ENCODE measurements at regions not wholly inside any gene's neighbourhood (a gene's known extent, or its start where the extent isn't known, plus 50 kb on each side); places are given as distances from the start of the nearest gene placed in this dataset.

DNA sequence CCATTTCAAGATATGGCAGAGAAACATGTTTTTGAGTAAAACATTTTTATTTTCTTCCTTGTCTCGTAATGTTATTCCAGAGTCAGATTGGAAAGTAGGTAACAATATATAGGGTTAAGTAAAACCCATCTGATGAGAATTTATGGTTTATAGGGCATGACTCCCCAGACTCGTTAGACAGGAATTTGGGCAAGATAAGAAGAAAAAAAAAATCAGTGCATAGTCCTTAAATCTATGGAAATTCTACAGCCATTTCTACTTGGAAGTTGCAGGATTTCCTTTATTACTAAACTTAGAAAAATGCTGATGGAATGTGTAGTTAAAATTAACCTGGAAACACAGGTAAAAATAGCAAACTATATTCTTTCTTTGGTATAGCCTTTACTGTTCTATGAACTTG, 366.1 kb upstream of the MAGEB16 start (continued):
- TF ChIP-seq, protein P1, sequence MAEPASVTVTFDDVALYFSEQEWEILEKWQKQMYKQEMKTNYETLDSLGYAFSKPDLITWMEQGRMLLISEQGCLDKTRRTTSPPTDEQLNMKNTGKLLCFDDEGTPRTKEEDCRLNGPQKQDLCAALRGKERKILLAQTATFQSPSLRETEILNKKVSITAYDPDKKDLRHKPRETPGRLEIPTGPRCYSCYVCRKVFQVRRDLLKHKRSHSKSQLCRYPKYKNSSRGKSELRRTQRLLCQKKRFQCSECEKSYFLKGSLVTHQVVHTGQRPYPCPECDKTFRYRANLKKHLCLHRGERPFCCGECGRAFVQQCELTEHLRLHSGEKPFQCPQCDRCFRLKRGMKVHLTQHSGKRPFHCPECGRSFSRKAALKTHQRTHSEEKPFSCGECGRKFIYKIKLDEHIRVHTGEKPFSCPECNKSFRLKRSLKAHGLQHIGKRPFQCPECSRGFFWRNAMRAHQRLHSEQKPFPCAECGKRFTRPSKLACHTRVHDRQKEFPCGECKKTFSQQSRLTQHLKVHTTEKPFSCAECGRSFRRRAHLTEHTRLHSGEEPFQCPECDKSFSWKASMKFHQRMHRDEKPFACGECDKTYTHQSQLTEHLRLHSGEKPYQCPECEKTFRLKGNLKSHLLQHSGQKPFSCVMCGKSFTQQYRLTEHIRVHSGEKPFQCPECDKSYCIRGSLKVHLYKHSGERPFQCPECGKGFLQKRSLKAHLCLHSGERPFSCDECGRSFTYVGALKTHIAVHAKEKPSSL (CRISPR knock-in tag; conservative IDR thresholded peaks at IDR 0.05): no peak
- TF ChIP-seq ZNF138 (CRISPR knock-in tag; conservative IDR thresholded peaks at IDR 0.05) (no peak), NFE2L1 (CRISPR knock-in tag; IDR thresholded peaks at IDR 0.05) (no peak), GTF2I (CRISPR knock-in tag; conservative IDR thresholded peaks at IDR 0.05) (no peak), TEAD4 (CRISPR knock-in tag; IDR thresholded peaks at IDR 0.05) (no peak), MXD4 (CRISPR knock-in tag; IDR thresholded peaks at IDR 0.05; ENCODE audit: borderline replicate concordance) (no peak), SMAD4 (CRISPR knock-in tag; IDR thresholded peaks at IDR 0.05) (no peak), ZNF423 (CRISPR knock-in tag; IDR thresholded peaks at IDR 0.05) (no peak), KAT7 (CRISPR knock-in tag; IDR thresholded peaks at IDR 0.05; ENCODE audit: borderline replicate concordance) (no peak), CREB1 (CRISPR knock-in tag; IDR thresholded peaks at IDR 0.05) (no peak), NR3C1 (CRISPR knock-in tag; conservative IDR thresholded peaks at IDR 0.05; ENCODE audit: low read depth) (no peak)
- TF ChIP-seq, protein P2, sequence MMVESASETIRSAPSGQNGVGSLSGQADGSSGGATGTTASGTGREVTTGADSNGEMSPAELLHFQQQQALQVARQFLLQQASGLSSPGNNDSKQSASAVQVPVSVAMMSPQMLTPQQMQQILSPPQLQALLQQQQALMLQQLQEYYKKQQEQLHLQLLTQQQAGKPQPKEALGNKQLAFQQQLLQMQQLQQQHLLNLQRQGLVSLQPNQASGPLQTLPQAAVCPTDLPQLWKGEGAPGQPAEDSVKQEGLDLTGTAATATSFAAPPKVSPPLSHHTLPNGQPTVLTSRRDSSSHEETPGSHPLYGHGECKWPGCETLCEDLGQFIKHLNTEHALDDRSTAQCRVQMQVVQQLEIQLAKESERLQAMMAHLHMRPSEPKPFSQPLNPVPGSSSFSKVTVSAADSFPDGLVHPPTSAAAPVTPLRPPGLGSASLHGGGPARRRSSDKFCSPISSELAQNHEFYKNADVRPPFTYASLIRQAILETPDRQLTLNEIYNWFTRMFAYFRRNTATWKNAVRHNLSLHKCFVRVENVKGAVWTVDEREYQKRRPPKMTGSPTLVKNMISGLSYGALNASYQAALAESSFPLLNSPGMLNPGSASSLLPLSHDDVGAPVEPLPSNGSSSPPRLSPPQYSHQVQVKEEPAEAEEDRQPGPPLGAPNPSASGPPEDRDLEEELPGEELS (CRISPR knock-in tag; IDR thresholded peaks at IDR 0.05): no peak
- TF ChIP-seq, protein P3, sequence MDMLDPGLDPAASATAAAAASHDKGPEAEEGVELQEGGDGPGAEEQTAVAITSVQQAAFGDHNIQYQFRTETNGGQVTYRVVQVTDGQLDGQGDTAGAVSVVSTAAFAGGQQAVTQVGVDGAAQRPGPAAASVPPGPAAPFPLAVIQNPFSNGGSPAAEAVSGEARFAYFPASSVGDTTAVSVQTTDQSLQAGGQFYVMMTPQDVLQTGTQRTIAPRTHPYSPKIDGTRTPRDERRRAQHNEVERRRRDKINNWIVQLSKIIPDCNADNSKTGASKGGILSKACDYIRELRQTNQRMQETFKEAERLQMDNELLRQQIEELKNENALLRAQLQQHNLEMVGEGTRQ (CRISPR knock-in tag; IDR thresholded peaks at IDR 0.05): no peak

DNA sequence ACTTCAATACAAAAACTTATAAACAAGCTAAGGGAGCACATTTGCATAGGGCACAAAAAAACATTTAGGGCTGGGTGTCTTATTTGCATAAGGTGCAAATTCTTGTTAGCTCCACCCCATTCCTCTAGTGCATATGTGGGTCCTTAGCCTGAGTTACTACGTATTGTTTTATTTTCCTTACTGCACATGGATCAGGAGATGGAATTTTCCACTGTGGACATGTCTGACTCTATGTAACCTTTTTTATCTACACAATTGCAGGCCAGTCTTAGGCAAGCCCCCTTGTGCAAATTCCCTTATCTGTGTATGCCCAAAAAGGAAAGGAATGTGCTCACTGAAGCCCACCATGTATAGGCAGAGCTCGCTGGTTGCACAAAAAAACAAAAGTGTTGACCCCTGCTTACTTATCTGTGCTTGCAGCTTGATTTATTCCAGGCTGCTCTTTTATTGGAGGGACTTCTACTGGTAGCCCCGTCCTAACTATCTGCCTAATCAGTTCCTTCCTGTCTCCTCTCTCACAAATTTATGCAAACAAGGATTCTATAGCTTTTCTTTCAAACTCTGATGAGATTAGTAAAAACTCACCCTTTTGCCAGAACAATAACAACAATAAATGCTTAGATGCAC, 359.0 kb upstream of the MAGEB16 start:
- CTCF ChIA-PET: no interaction called here

More for the DNA sequence above, 359.0 kb upstream of the MAGEB16 start:
- TF ChIP-seq GTF2I (CRISPR knock-in tag; conservative IDR thresholded peaks at IDR 0.05) (no peak), ZNF416 (CRISPR knock-in tag; IDR thresholded peaks at IDR 0.05) (no peak), CBFB (CRISPR knock-in tag; IDR thresholded peaks at IDR 0.05; ENCODE audit: low read depth) (no peak), NFE2L1 (CRISPR knock-in tag; IDR thresholded peaks at IDR 0.05) (no peak)
- TF ChIP-seq, protein P4, sequence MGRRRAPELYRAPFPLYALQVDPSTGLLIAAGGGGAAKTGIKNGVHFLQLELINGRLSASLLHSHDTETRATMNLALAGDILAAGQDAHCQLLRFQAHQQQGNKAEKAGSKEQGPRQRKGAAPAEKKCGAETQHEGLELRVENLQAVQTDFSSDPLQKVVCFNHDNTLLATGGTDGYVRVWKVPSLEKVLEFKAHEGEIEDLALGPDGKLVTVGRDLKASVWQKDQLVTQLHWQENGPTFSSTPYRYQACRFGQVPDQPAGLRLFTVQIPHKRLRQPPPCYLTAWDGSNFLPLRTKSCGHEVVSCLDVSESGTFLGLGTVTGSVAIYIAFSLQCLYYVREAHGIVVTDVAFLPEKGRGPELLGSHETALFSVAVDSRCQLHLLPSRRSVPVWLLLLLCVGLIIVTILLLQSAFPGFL (CRISPR knock-in tag; IDR thresholded peaks at IDR 0.05; ENCODE audit: borderline replicate concordance): no peak
- TF ChIP-seq, protein P5, sequence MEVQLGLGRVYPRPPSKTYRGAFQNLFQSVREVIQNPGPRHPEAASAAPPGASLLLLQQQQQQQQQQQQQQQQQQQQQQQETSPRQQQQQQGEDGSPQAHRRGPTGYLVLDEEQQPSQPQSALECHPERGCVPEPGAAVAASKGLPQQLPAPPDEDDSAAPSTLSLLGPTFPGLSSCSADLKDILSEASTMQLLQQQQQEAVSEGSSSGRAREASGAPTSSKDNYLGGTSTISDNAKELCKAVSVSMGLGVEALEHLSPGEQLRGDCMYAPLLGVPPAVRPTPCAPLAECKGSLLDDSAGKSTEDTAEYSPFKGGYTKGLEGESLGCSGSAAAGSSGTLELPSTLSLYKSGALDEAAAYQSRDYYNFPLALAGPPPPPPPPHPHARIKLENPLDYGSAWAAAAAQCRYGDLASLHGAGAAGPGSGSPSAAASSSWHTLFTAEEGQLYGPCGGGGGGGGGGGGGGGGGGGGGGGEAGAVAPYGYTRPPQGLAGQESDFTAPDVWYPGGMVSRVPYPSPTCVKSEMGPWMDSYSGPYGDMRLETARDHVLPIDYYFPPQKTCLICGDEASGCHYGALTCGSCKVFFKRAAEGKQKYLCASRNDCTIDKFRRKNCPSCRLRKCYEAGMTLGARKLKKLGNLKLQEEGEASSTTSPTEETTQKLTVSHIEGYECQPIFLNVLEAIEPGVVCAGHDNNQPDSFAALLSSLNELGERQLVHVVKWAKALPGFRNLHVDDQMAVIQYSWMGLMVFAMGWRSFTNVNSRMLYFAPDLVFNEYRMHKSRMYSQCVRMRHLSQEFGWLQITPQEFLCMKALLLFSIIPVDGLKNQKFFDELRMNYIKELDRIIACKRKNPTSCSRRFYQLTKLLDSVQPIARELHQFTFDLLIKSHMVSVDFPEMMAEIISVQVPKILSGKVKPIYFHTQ (CRISPR knock-in tag; IDR thresholded peaks at IDR 0.05): no peak
- TF ChIP-seq, protein P6, sequence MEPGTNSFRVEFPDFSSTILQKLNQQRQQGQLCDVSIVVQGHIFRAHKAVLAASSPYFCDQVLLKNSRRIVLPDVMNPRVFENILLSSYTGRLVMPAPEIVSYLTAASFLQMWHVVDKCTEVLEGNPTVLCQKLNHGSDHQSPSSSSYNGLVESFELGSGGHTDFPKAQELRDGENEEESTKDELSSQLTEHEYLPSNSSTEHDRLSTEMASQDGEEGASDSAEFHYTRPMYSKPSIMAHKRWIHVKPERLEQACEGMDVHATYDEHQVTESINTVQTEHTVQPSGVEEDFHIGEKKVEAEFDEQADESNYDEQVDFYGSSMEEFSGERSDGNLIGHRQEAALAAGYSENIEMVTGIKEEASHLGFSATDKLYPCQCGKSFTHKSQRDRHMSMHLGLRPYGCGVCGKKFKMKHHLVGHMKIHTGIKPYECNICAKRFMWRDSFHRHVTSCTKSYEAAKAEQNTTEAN (CRISPR knock-in tag; IDR thresholded peaks at IDR 0.05): no peak
- TF ChIP-seq, protein P3 (CRISPR knock-in tag; IDR thresholded peaks at IDR 0.05): no peak
- TF ChIP-seq, protein P7, sequence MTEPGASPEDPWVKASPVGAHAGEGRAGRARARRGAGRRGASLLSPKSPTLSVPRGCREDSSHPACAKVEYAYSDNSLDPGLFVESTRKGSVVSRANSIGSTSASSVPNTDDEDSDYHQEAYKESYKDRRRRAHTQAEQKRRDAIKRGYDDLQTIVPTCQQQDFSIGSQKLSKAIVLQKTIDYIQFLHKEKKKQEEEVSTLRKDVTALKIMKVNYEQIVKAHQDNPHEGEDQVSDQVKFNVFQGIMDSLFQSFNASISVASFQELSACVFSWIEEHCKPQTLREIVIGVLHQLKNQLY (CRISPR knock-in tag; IDR thresholded peaks at IDR 0.05): no peak
- H3K4me1 Mint-ChIP-seq: peaks cover 2% of the 10 kb centered on the region
- ATAC-seq: no peak
- H3K27ac Mint-ChIP-seq: no peak overlapping the region
- peaks cover 35% of the 10 kb centered on the region for H3K9me3 Mint-ChIP-seq
- POLR2A ChIA-PET: no interaction called here
- H3K27me3 Mint-ChIP-seq (ENCODE audit: low read depth): no peaks in the 10 kb centered on the region
- no peak overlapping the region for H3K4me3 Mint-ChIP-seq
- no peak for DNase-seq (ENCODE audit: low spot score)
- peaks cover 43% of the 10 kb centered on the region for H3K36me3 Mint-ChIP-seq
